Keratinocyte (primary cell): ENCODE measurements at regions not wholly inside any gene's neighbourhood (a gene's known extent, or its start where the extent isn't known, plus 50 kb on each side); places are given as distances from the start of the nearest gene placed in this dataset.

Experiments
- DNase-seq: peaks from one replicate; pipeline ENCODE4 v3.0.0-alpha.2; 2011; ENCODE audit warnings: low read depth, missing footprints, low spot score
- FAIRE-seq: peaks from 2 replicates; lab custom pipeline; 2011; peaks lifted over from hg19 to GRCh38; lab: Jason Lieb, UNC
- H2AFZ ChIP-seq: 2 replicates; pipeline ENCODE4 v1.6.0; 2012; ENCODE audit warnings: low read length, control low read depth, inconsistent platforms; ENCODE audit not compliant: control insufficient read depth
- H3K27ac ChIP-seq: 2 replicates; pipeline ENCODE4 v1.5.1; 2011; ENCODE audit warnings: low read length; ENCODE audit not compliant: control insufficient read depth, insufficient read depth
- H3K27me3 ChIP-seq: 3 replicates; pipeline ENCODE4 v1.6.0; 2011; ENCODE audit warnings: low read length; ENCODE audit not compliant: control insufficient read depth, insufficient read depth; ENCODE audit errors: extremely low read depth
- H3K36me3 ChIP-seq, 2 experiments: 2 replicates in 1 of 2; 3 replicates in 1 of 2; pipeline ENCODE4 v1.5.1; 2011; ENCODE audit warnings: low read length in 2 of 2, mild to moderate bottlenecking in 1 of 2; ENCODE audit not compliant: control insufficient read depth in 2 of 2, insufficient read depth in 2 of 2; ENCODE audit errors: extremely low read depth in 1 of 2
- H3K4me1 ChIP-seq: 3 replicates; pipeline ENCODE4 v1.5.1; 2011; ENCODE audit warnings: low read length; ENCODE audit not compliant: control insufficient read depth, insufficient read depth; ENCODE audit errors: extremely low read depth
- H3K4me2 ChIP-seq: 3 replicates; pipeline ENCODE4 v1.6.0; 2011; ENCODE audit warnings: low read depth, low read length; ENCODE audit not compliant: control insufficient read depth, insufficient read depth; ENCODE audit errors: extremely low read depth
- H3K4me3 ChIP-seq, 3 experiments: fragments of 200-600 bp in 1 of 3; sonication (generic) in 1 of 3; 2 replicates in 2 of 3; 3 replicates in 1 of 3; pipeline ENCODE4 v1.5.1; 2011 to 2016; ENCODE audit warnings: low read length in 3 of 3, mild to moderate bottlenecking in 3 of 3, control low read depth in 2 of 3, inconsistent platforms in 1 of 3, low read depth in 1 of 3, mixed read lengths in 1 of 3, mixed run types in 1 of 3, moderate library complexity in 1 of 3; ENCODE audit not compliant: control insufficient read depth in 2 of 3, insufficient read depth in 2 of 3; ENCODE audit errors: extremely low read depth in 1 of 3
- H3K79me2 ChIP-seq: 2 replicates; pipeline ENCODE4 v1.6.0; 2012; ENCODE audit warnings: low read length; ENCODE audit not compliant: control insufficient read depth, insufficient read depth
- H3K9ac ChIP-seq: 3 replicates; pipeline ENCODE4 v1.6.0; 2011; ENCODE audit warnings: low read length; ENCODE audit not compliant: control insufficient read depth, insufficient read depth; ENCODE audit errors: extremely low read depth
- H3K9me1 ChIP-seq: 3 replicates; pipeline ENCODE4 v1.6.0; 2011; ENCODE audit warnings: low read length; ENCODE audit not compliant: control insufficient read depth, insufficient read depth; ENCODE audit errors: extremely low read depth
- H3K9me3 ChIP-seq: 2 replicates; pipeline ENCODE4 v1.5.1; 2012; ENCODE audit warnings: low read depth, low read length; ENCODE audit not compliant: control insufficient read depth
- H4K20me1 ChIP-seq: 3 replicates; pipeline ENCODE4 v1.6.0; 2011; ENCODE audit warnings: low read length; ENCODE audit not compliant: control insufficient read depth, insufficient read depth; ENCODE audit errors: extremely low read depth
- CTCF ChIP-seq, 3 experiments: IDR thresholded peaks in 1 of 3; conservative IDR thresholded peaks in 1 of 3; optimal IDR thresholded peaks in 1 of 3; 2 replicates in 2 of 3; 3 replicates in 1 of 3; pipeline versions ENCODE3 to v1.5.1; 2011; ENCODE audit warnings: low read length in 3 of 3, mild to moderate bottlenecking in 3 of 3, moderate library complexity in 2 of 3, control low read depth in 1 of 3, inconsistent platforms in 1 of 3; ENCODE audit not compliant: insufficient read depth in 2 of 3; ENCODE audit errors: extremely low read depth in 1 of 3
- EZH2 ChIP-seq: IDR thresholded peaks from one replicate; pipeline ENCODE4 v1.6.1; 2012; ENCODE audit warnings: inconsistent platforms, mild to moderate bottlenecking, low read length, moderate library complexity
- dilution Hi-C: fragments of 300-500 bp; cut with MboI; formaldehyde crosslinking; loops from one replicate; pipeline ENCODE4 v1.7.0; 2020; ENCODE audit warnings: low sequenced_read_pairs; ENCODE audit not compliant: extremely low pct_ligation_motif_present

GRCh38 chr2:238585836-238586821 is 159.4 kb downstream of the ASB1 start:
- Histone ChIP-seq H3K79me2 (no peaks in the 10 kb centered on the region), H3K4me2 (no peak overlapping the region), H3K27me3 (no peaks in the 10 kb centered on the region), H3K4me3 (no peak overlapping the region), H2AFZ (no peak overlapping the region), H3K27ac (no peak overlapping the region), H3K9me1 (no peaks in the 10 kb centered on the region), H3K36me3 (no peaks in the 10 kb centered on the region), H3K4me1 (no peaks in the 10 kb centered on the region), H3K9me3 (no peaks in the 10 kb centered on the region), H4K20me1 (no peaks in the 10 kb centered on the region), H3K9ac (no peak overlapping the region)
- FAIRE-seq (no peak), DNase-seq (no peak)
- dilution Hi-C loops = no loop called here
- TF ChIP-seq EZH2 (no peak), CTCF (optimal IDR thresholded peaks at IDR 0.05 in 1 of 3, IDR thresholded peaks at IDR 0.05 in 1 of 3, conservative IDR thresholded peaks at IDR 0.05 in 1 of 3; ENCODE audit: extremely low read depth in 1 of 3, insufficient read depth in 2 of 3, low read length in 3 of 3) (no peak)

GRCh38 chr2:238586931-238587775 is 160.4 kb downstream of the ASB1 start:
- H3K4me3 ChIP-seq = no peak overlapping the region
- no peaks in the 10 kb centered on the region for H4K20me1 ChIP-seq
- H3K9me1 ChIP-seq = no peaks in the 10 kb centered on the region
- TF ChIP-seq CTCF (optimal IDR thresholded peaks at IDR 0.05 in 1 of 3, IDR thresholded peaks at IDR 0.05 in 1 of 3, conservative IDR thresholded peaks at IDR 0.05 in 1 of 3; ENCODE audit: extremely low read depth in 1 of 3, insufficient read depth in 2 of 3, low read length in 3 of 3) (no peak), EZH2 (no peak)
- FAIRE-seq (no peak), DNase-seq (no peak)
- dilution Hi-C loops = no loop called here
- no peaks in the 10 kb centered on the region for H3K36me3 ChIP-seq
- no peaks in the 10 kb centered on the region for H3K79me2 ChIP-seq
- H3K27ac ChIP-seq = no peak overlapping the region
- no peak overlapping the region for H2AFZ ChIP-seq
- H3K9me3 ChIP-seq = no peaks in the 10 kb centered on the region
- no peaks in the 10 kb centered on the region for H3K27me3 ChIP-seq
- no peak overlapping the region for H3K9ac ChIP-seq
- H3K4me2 ChIP-seq = no peak overlapping the region
- no peaks in the 10 kb centered on the region for H3K4me1 ChIP-seq
